ENCODE measurements at regions not wholly inside any gene's neighbourhood (a gene's known extent, or its start where the extent isn't known, plus 50 kb on each side); places are given as distances from the start of the nearest gene placed in this dataset.

DNA sequence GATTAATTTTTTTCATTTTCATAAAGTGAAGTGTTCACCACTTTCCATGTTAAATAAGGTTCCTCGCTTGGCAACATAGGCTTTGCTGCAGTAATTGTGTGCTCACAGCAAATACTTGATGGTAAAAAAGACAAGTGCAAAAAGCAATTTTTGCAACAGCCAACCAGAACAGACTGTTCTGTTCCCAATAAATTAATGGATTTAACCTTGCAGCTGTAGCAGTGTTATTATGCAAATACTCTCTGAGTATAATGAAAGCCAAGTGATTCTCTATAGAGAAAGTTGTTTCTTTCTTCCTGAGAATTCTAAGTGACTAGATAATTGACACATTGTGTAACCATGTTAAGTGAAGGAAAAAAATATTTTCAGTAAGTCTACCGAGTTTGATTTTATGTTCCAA, 183.7 kb upstream of the NAALADL2 start:
- no peak for DNase-seq

DNA sequence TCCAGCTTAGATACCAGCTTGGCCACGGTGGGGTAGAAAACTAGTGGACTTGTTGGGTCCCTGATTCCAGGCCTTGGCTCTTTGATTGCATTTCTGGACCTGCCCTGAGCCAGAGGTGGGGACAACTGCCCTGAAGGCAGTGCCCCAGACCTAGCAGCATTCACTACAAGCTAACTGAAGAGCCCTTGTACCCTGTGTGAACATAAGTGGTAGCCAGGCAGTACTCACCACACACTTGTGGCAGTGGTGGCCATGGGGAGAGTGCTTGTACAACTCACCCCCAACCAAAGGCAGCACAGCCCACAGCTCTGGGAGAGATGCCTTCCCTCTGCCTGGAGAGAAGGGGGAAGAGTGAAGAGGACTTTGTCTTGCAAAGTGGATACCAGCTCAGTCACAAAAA, 177.3 kb upstream of the NAALADL2 start:
- DNase-seq: no peak

DNA sequence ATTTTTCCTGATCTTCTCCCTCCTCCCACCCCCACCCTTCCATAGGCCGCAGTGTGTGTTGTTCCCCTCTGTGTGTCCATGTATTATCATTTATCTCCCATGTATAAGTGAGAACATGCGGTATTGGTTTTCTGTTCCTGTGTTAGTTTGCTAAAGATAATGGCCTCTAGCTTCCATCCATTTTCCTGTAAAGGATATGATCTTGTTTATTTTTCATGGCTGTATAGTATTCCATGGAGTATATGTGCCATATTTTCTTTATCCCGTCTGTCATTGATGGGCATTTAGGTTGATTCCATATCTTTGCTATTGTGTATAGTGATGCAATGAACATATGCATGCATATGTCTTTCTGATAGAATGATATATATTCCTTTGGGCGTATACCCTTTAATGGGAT, 173.3 kb upstream of the NAALADL2 start:
- no peak for DNase-seq

DNA sequence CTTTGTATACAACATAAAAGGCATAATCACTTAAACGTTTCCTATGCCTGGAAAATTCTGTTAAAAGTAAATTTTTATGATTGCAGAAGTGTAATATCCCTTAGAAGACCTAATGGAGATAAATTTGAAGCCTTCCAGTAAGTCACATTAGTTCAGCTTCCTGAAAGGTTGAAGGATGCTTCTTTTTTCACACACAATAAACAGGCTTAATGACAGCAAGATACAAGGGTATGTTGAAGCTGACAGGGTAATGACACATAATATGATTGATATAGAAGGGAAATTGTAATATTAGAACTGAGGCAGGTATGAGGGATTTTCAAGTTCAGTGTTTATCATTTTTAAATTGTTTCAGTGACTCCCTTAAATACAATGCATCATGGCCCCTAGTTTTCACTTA, 161.8 kb upstream of the NAALADL2 start:
- DNase-seq: no peak

DNA sequence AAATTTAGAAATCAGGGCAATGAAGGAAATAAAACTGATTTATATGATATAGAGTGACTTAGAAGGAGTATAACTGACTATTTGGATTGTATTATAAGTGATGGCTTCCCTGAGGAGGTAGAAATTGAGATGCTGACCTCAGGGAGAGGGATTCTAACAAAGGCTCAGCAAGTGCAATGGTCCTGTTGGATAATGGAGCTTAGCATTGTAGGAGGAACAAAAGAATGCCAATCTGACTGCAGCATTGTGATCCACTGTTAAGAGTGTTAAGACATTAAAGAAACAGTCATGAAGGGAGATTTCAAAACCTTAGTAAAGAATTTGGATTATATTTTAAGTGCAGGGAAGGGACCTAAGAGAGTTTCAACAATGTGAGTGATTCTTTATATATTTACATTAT, 158.4 kb upstream of the NAALADL2 start:
- DNase-seq: no peak

DNA sequence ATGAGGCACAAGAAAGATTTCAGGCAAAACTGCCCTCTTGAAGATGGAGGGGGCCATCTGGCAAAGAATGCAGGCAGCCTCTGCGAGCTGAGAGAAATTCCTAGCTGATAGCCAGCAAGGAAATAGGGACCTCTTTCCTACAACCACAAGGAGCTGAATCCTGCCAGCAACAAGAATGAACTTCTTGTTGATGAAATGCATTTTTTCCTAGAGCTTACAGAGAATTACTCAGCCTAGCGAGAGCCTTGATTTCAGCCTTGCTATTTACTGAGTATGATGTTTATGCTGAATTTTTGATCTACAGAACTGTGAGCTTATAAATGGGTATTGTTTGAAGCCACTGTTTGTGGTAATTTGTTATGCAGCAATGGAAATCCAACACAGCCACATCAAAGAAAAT, 148.5 kb upstream of the NAALADL2 start:
- DNase-seq: no peak

DNA sequence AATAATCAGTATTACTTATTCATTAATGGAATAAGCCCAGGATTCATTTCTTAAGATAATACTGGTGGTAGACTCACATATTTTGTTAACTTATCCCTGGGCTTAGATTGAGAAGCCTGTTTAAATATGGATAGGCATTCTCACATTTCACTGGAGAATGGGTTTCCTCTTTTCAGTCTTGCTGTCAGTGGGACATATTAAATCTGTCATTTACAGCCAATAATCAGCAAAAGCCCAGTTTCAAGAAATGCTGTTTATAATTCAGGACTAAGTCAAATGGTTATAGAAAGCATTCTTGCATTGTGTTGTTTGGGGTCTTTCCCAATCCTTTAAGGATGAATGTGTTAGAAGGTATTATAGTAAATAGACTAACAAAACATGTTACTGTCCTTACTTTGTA, 143.7 kb upstream of the NAALADL2 start:
- no peak for DNase-seq

DNA sequence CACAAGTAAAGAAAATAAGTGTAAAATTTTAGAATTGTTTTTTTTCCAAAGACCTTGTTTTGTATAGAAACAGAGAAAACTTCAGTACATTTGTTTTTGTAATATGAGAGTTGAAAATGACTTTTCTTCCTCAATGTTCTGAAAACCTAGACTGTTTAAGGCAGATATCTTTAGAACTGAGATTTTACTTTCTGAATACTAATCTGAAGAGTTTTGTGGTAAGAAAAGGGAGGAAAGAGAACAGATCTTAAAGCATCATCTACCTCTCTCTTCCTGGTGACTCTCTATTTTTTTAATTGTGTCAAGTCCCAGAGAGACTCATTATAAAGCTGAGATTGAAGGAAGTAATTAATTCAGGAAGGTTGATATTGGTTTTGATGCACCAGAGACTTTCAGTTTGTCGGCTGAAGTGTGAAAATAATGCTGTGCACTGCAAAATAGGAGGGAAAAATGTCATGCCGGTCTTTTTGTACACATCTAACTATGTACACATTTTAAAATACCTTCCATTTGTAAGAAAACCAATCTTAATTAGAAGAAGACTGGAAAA, 142.1 kb upstream of the NAALADL2 start:
- DNase-seq: no peak

DNA sequence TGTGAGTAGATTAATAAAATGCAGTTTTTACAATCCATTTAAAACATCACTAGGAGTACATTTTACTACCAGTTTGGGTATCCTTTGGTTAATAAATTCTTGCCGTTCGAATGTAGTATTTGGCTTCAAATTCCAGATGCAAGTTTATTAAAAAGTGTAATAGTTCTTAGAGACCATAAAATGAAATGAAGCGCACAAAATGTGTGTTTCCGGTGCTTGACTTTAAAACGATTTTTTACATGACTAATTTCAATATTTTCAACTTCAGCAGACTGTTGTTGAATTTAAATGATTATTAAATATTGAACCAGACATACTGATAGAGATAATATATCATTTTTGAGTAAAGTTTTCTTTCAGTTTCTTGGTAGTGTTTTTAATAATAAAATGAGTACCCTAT, 138.4 kb upstream of the NAALADL2 start:
- DNase-seq: no peak

DNA sequence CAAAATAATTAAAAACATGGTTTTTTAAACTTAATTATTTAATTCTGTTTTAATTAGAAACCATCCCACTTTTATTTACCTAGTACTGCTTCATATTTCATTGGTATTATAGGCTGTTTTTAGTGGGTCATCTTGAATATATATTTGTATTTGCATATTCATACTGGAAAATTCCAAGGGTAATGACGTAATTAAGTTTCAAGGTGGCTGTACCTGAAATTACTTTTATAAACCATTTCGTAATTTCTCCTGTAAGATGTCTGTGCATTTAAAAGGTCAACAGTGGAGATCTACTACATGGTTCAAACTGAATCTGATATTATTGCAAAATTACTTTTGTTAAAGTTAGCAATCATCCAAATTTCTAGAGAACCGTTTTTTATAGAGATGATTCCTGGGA, 133.8 kb upstream of the NAALADL2 start:
- no peak for DNase-seq

DNA sequence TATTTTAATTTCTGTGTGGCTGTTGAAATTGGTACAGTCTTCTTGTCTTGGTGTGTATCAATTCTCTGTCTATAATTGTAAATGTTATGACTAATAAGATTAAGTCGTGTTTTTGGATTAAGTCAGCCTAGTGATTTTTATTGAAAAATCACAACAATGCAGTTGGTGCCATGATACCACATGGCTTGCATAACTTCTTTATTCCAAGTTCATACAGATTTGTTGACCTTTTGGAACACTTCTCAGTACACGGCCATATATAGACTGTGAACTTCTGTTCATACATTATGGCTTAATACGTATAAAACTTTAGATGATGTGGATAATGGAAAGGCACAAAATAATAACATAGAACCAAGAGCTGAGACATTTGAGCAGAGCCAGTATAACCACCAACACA, 121.2 kb upstream of the NAALADL2 start:
- no peak for DNase-seq

DNA sequence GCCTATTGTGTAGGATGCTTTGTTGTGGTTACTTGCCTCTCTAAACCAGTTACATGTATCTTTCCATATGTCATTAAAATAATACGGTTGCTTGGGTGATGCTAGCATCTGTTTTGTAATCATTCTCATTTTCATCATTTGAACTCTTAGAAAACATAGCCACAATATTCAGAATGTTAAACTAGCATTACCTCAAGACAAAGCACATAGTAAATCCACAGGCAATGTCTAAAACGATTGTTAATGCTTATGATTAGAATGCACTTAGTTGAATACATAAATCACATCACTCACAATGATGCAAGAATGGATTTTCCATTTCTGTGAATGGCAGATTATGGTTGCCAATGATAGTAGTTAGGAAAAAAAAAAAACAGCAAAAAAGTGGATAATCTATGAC, 110.0 kb upstream of the NAALADL2 start:
- no peak for DNase-seq

DNA sequence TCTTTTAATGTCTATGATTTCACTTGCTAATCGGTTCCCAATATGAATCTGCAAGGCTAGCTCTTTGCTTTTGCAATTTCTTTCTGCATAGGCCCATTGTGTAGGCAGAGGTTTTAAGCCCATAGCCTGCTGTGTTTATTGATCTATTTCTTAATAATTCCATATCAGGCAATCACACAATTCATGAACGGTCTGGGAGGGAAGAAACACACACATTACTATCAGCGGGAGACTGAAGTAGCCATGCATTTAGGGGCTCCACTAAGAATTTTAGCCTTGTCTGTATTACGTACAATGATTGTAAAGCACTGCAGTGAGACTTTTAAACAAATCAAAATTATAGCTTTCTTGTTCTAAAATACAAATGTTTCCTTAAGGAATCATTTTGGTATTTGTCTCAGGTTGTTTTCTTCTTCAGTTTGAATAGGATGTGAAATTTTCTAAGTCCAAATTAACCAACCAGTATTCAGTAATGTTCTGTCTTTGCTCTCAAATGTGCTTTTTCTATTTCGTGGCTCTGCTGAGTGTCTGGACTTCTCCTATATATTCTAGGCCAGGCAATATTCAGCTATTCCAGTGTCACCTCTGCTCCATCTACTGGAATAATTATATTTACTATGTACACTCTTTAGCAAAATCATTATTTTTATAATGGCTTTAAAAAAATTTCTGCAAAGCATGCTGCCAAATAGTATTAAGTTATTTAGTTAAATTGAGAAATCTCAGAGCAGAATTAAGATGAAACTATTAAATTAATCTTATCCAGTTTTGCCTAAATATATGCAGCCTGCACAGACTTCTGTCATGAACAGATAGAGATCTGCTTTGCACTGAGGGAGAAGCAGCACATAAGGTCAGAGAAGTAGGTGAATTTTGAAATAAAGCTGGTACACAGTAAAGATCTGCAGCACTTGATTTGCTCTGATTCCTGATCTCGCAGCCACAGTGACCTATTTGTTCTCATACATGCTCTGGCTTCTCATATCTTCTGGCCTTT, 103.0 kb upstream of the NAALADL2 start:
- DNase-seq: no peak

DNA sequence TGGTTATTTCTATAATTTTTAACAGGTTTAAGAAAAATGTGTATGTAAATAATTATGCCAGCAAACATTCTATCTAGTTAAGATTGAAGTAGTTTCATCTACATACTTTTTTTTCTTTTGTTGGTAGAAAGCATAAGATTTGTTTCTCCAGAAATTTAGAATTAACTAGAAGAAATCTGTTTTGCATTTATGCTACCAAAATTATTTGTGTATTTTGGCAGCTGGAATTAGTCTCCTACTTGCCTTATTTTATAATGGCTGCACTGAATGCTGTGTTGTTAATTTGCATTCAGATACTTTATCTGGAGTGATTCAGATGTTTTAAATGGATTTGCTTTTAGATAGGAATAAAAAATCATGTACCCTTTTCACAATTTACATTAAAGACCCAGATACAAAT, 100.2 kb upstream of the NAALADL2 start:
- DNase-seq: no peak

DNA sequence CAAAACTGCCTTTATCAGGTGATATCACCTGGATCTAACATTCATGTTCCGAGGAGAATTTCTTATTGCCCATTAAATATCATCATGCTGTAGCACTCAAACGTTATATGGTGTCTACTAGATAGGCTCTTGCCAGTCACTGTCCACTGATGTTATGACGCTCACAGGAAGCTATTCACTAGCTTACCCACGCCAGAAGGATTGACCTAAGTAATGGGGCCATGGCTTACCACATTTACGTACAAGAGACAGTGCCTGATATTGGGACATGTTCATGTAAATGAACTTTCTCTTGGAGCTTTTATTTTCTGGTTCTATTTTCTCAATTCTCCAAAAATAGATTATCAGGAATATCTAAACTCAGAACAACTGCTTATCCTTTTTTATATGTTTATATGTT, 91.7 kb upstream of the NAALADL2 start:
- no peak for DNase-seq

DNA sequence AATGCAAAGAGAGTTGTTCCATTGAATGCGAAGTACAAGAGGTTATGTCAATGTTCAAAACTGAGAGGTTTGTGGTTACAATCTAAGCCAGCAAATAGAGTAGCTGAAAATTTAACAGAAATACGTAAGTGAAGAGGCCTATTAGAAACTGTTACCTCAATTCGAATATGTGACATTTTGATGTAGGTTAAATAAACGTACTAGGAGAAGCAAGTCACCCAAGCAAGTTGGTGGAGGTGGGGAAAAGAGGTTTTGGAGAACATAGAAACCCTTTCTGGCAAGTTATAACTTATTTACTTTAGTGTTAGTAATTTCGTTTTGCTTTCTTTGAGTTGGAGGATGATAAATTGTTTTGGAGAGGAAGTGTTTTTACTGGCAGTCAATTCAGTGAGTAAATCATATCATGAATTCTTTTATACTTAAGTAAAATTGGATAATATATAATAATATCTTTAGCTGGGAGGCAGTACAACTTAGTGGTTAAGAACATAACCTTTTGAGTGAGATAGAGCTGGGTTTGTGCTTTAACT, 91.2 kb upstream of the NAALADL2 start:
- no peak for DNase-seq

DNA sequence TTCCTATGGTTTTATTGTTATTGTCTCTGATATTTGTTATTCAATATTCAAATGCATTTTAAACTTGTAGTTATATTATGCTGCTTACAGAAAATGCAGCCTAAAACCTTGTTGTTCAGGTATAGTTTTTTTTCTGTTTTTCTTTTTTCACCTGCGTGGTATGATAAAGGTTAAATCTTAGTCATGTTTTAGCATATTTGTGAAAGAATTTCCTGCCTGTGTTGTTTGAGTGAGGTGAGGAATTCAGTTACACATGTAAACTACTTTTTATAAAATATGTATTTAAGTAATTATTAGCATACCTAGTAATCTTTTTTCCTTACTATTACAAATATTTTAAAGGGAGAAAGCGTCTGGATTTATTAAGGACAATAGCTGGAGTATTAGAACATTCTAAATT, 90.0 kb upstream of the NAALADL2 start:
- no peak for DNase-seq

DNA sequence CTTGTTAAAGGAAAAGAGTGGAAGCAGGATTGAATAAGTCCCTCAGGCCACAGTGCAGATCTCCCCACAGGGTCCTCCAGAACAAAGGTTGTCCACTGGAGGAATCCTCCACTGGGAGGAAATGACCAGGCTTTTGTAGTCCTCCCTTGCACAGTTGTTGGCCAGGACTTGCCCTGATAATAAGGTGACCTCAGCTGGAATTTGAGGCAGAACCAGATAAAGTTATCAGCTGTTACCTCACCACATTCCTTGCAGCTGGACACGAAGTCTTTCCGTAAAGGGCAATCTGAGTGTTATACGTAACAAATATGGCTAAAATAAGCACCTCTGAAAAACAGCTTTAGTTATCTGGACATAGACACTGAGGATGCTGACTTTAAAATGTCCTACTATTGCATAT, 83.5 kb upstream of the NAALADL2 start:
- DNase-seq: no peak

DNA sequence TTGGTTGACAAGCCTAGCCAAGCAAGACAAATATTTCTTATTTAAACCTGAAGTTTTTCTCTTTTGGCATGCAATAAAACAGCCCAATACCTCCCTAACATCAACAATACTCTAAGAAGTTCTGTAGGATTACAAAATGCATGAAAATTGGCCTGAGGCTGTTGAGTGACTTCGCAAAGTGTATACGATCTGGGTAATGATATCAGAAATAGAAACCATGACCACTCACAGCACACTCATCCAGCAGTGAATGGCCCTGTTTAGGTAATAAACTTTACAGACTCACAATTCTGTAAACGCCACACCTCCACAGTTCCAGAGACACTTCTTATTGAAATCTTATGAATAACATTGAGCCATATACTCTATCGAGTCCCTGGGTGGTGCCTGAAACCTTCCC, 83.0 kb upstream of the NAALADL2 start:
- no peak for DNase-seq

DNA sequence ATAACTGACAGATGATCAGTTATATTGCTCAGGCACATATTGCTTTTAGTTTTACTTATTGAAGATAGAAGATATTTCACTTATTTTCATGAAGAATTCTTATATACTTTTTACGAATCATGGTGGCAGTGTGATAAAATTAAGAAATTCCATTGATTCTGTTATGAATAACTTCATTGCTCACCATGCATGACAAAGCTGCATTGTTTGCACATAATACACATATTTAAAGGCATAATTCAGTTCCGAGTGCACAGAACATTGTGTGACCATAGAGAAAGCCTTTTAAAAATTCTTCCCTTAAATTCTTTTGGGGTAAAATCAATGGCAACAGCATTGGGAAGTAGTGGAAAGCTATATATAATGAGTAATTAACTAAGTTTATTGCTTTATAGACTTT, 82.5 kb upstream of the NAALADL2 start:
- no peak for DNase-seq

DNA sequence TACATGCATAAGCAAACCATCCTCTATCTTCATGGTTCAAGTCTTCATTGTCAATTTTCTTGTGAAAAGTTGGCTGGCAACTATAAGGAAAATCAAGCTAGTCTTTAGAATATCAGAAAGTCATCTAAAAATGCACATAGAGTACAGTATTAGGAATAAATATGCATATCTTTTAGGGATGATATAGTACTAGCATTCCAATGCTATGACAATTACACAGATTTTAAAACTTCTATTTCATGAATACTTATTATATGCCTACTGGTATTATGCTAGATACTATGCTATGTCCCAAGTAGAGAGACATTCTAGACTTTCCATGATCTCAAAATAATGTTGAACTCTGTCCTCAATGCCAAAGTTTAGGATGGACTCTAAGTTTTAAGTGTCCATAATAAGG, 81.3 kb upstream of the NAALADL2 start:
- DNase-seq: no peak

DNA sequence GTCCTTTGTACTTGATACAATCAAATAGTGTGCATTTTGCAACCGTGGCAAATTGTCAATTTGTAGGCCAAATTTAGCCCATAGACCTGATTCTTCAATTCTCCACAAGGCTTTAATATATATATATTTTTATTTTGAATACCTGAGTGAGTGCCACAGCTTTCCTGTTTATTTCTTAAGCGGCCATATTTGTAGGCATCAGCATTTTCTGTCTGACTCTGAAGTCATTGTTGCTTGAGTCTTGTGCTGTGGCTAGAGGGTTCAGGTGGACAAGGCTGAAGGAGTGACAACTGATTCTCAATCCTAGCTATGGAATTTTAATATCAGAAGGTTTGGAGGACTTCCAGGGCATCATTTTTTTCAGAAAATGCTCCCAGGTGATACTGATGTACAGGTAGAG, 75.6 kb upstream of the NAALADL2 start:
- DNase-seq: no peak

DNA sequence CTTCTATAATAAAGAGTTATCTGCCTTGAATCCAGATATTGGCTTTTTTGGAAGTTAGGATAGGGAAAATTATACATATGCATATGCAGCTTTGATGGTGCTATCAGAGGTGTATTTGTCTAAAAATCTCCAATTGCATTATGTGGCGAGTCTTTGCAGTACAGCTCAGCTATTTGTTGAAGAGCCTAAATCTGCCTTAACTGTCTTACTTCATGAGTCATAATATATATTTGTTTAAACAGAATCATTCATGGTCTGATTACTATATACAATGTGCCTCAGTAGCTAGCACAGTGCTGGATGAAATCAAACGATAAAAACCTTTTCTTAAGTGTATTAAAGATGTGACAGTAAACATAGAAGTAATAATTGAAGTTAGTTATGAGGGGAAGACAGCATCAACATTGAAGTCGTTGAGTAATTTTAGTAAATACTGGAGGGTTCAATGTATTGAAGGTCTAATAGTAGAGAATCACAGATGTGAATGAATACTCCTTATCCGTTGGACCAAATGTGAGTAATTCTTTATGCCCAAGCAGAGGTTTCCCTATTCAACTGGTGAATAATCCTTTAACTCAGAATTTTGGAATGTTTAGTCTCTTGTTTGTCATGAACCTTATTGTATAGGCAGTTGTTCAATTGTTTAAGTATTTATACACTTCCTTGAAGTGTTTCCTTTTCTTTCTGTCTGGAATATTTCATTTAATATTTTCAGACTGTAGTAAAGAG, 74.8 kb upstream of the NAALADL2 start:
- no peak for DNase-seq

DNA sequence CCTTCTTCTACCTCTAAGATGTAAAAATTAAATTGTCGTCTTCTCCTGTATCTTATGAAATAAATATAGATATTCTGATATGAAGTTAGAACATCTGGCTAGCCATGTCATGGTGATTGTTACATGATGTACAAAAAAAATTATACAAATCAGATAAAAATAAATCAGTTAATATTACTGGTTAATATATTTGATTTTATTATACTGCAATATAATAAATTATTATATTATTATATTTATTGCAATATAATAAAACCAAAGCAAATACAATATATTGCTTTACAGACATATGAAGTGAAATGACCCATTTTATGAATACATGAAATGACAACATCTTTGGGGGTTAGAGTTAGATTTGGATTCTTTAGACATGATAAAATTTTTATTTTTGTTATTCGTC, 72.3 kb upstream of the NAALADL2 start:
- no peak for DNase-seq
